AG10803 (cell line): ENCODE measurements at regions not wholly inside any gene's neighbourhood (a gene's known extent, or its start where the extent isn't known, plus 50 kb on each side); places are given as distances from the start of the nearest gene placed in this dataset.

Experiments used
- DNase-seq: peaks from one replicate; pipeline ENCODE4 v3.0.0; 2010; ENCODE audit warnings: low read depth
- H3K4me3 ChIP-seq: 2 replicates; pipeline ENCODE4 v1.5.1; 2011; ENCODE audit warnings: mild to moderate bottlenecking, low read length, control low read depth
- TF ChIP-seq, protein P1 (sequence below): conservative IDR thresholded peaks from 2 replicates; pipeline ENCODE4 v1.5.1; 2011; ENCODE audit warnings: mild to moderate bottlenecking, low read length, control low read depth, inconsistent platforms

DNA sequence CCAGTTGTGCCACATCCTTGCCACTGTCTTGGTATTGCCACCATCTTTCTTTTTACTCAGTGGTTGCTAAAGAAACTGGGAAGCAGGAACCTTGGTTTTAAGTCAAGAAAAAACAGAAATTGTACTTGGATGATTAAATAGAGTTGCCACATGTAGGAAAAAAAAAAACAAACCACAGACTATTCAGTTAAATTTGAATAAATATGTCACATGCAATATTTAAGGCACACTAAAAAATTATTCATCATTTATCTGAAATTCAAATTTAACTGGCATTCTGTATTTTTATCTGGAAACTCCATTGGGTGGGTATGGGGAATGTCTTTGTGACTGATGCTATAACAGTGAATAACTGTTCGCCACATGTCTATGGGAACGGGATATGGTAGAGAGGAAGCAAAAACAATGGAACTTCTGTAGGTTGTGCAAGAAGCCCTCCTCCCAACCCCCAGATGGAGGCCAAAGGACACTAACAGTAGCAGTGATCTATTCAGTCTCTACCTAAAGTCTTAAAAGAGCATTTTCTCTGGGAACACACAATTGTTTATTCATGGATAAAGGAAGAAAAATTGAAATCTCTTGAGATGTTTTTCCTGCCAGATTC lies 57.0 kb upstream of the PLAC8 start:
- peak; percentile 34 for DNase-seq

DNA sequence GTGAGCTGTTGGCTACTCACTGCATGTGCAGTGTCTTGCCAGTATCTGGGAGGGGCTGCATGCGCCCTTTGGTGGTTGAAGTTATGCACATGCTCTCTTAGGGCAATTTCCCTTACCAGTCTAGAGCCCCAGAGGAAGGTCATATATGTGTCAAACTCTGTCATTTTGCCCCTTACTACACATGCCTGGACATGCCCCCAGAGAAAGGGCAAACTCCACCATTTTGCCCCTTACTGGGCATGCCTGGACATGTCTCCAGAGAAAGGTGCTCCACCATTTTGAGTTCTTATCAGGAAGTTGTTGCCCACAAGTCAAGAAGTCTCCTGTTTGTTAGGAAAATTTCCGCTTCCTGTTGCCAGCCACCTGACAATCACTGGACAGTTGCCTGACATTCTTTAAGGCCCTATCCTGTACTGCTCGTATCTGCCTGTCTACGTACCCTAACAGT lies 56.4 kb upstream of the PLAC8 start:
- H3K4me3 ChIP-seq = no peak overlapping the region
- TF ChIP-seq, protein P1, sequence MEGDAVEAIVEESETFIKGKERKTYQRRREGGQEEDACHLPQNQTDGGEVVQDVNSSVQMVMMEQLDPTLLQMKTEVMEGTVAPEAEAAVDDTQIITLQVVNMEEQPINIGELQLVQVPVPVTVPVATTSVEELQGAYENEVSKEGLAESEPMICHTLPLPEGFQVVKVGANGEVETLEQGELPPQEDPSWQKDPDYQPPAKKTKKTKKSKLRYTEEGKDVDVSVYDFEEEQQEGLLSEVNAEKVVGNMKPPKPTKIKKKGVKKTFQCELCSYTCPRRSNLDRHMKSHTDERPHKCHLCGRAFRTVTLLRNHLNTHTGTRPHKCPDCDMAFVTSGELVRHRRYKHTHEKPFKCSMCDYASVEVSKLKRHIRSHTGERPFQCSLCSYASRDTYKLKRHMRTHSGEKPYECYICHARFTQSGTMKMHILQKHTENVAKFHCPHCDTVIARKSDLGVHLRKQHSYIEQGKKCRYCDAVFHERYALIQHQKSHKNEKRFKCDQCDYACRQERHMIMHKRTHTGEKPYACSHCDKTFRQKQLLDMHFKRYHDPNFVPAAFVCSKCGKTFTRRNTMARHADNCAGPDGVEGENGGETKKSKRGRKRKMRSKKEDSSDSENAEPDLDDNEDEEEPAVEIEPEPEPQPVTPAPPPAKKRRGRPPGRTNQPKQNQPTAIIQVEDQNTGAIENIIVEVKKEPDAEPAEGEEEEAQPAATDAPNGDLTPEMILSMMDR = no peak
- DNase-seq = no peak

More for the DNA sequence above, 57.0 kb upstream of the PLAC8 start:
- no peak overlapping the region for H3K4me3 ChIP-seq
- TF ChIP-seq, protein P1 = no peak
